ENCODE measurements at regions not wholly inside any gene's neighbourhood (a gene's known extent, or its start where the extent isn't known, plus 50 kb on each side); places are given as distances from the start of the nearest gene placed in this dataset.

DNA sequence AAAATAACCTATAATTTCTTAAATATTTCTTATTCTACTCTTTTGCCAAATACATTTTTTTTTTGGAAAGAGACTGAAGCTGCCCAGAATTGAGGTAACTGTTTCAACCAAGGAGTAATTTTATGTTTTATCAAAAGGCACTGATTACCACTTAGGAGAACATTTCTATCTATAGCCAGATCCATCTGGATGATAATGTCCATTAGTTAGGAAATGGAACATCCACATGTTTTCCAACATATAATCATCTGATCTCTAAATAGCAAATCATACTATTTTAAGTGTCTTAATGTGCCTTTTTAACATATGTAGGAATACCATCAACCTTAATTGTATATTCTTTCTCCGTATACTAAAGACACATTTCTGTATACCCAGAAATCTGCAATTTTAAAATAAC is 1068.9 kb downstream of the NXPH1 start:
- H3K36me3 ChIP-seq (ENCODE audit: insufficient read depth, low read length), result no peaks in the 10 kb centered on the region
- H3K9me3 ChIP-seq (ENCODE audit: low read length), result no peaks in the 10 kb centered on the region
- no peak overlapping the region for H3K27ac ChIP-seq (ENCODE audit: low read depth, low read length, poor library complexity, severe bottlenecking)
- H4K20me1 ChIP-seq (ENCODE audit: insufficient read depth, low read length), result no peaks in the 10 kb centered on the region
- no peak overlapping the region for H3K9ac ChIP-seq (ENCODE audit: low read length)
- H3K4me1 ChIP-seq (ENCODE audit: insufficient read depth, low read length, severe bottlenecking), result no peaks in the 10 kb centered on the region
- no peaks in the 10 kb centered on the region for H3K9me2 ChIP-seq (ENCODE audit: low read depth, low read length)
- no peak overlapping the region for H3K4me3 ChIP-seq (ENCODE audit: low read depth, low read length, poor library complexity, severe bottlenecking)
- no peaks in the 10 kb centered on the region for H3F3A ChIP-seq (ENCODE audit: insufficient read depth, low read length)
- no peaks in the 10 kb centered on the region for H3K79me2 ChIP-seq (ENCODE audit: insufficient read depth, low read length)
- TF ChIP-seq, protein P1, sequence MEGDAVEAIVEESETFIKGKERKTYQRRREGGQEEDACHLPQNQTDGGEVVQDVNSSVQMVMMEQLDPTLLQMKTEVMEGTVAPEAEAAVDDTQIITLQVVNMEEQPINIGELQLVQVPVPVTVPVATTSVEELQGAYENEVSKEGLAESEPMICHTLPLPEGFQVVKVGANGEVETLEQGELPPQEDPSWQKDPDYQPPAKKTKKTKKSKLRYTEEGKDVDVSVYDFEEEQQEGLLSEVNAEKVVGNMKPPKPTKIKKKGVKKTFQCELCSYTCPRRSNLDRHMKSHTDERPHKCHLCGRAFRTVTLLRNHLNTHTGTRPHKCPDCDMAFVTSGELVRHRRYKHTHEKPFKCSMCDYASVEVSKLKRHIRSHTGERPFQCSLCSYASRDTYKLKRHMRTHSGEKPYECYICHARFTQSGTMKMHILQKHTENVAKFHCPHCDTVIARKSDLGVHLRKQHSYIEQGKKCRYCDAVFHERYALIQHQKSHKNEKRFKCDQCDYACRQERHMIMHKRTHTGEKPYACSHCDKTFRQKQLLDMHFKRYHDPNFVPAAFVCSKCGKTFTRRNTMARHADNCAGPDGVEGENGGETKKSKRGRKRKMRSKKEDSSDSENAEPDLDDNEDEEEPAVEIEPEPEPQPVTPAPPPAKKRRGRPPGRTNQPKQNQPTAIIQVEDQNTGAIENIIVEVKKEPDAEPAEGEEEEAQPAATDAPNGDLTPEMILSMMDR (IDR thresholded peaks at IDR 0.05; ENCODE audit: low read length), result no peak
- no peak for TF ChIP-seq EZH2 (IDR thresholded peaks at IDR 0.05; ENCODE audit: borderline replicate concordance, low read length)
- H3K27me3 ChIP-seq (ENCODE audit: insufficient read depth, low read length), result no peaks in the 10 kb centered on the region
- no peak overlapping the region for H2AFZ ChIP-seq (ENCODE audit: low read length)
- no peak overlapping the region for H3K4me2 ChIP-seq (ENCODE audit: low read length)

DNA sequence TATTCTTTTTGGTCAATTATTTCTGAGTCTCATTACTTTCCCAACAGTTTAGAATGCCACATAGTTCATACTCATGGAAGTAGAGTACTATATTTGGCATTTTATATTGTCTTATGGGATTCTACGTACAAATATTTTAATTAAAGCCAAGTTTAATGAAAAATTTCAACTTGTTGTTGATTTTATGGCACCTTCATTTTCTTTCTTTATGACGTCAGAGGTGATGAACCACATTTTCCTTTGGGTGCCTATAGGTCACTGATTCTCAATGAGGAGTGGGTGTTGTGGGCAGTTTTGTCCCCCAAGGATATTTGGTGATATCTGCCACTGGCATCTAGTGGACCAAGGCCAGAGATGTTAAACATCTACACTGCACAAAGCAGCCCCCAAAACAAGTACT is 1071.3 kb downstream of the NXPH1 start:
- H2AFZ ChIP-seq (ENCODE audit: low read length), result no peak overlapping the region
- H3K4me1 ChIP-seq (ENCODE audit: insufficient read depth, low read length, severe bottlenecking), result no peaks in the 10 kb centered on the region
- H3K36me3 ChIP-seq (ENCODE audit: insufficient read depth, low read length), result no peaks in the 10 kb centered on the region
- H3K27ac ChIP-seq (ENCODE audit: low read depth, low read length, poor library complexity, severe bottlenecking), result no peak overlapping the region
- no peaks in the 10 kb centered on the region for H3K9me2 ChIP-seq (ENCODE audit: low read depth, low read length)
- H3K27me3 ChIP-seq (ENCODE audit: insufficient read depth, low read length), result no peaks in the 10 kb centered on the region
- H3K4me2 ChIP-seq (ENCODE audit: low read length), result no peak overlapping the region
- no peaks in the 10 kb centered on the region for H3F3A ChIP-seq (ENCODE audit: insufficient read depth, low read length)
- H3K9ac ChIP-seq (ENCODE audit: low read length), result no peak overlapping the region
- H3K9me3 ChIP-seq (ENCODE audit: low read length), result no peaks in the 10 kb centered on the region
- H4K20me1 ChIP-seq (ENCODE audit: insufficient read depth, low read length), result no peaks in the 10 kb centered on the region
- no peak overlapping the region for H3K4me3 ChIP-seq (ENCODE audit: low read depth, low read length, poor library complexity, severe bottlenecking)
- TF ChIP-seq EZH2 (IDR thresholded peaks at IDR 0.05; ENCODE audit: borderline replicate concordance, low read length), result no peak
- no peaks in the 10 kb centered on the region for H3K79me2 ChIP-seq (ENCODE audit: insufficient read depth, low read length)

DNA sequence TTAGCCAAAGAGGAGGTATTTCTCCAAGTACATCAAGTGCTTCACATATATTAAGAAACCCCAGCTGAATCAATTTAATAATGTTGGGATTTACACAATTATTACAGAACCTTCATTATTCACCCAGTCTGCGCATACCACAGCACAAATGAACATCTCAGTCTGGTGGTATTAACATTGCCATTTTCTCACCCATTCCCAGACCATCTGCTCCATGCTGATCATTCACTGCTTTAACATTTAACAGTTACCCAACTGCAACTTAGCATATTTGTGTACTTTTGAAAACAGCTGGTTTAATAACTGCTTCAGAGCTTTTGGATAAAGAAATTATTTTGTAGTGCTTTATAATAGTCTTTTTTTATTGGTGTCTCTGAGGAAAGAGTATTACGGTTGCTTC is 1072.1 kb downstream of the NXPH1 start:
- no peaks in the 10 kb centered on the region for H4K20me1 ChIP-seq (ENCODE audit: insufficient read depth, low read length)
- no peak overlapping the region for H3K4me3 ChIP-seq (ENCODE audit: low read depth, low read length, poor library complexity, severe bottlenecking)
- H3K27me3 ChIP-seq (ENCODE audit: insufficient read depth, low read length), result no peaks in the 10 kb centered on the region
- no peaks in the 10 kb centered on the region for H3K9me2 ChIP-seq (ENCODE audit: low read depth, low read length)
- H3F3A ChIP-seq (ENCODE audit: insufficient read depth, low read length), result no peaks in the 10 kb centered on the region
- TF ChIP-seq, protein P1 (IDR thresholded peaks at IDR 0.05; ENCODE audit: low read length), result no peak
- no peak for TF ChIP-seq EZH2 (IDR thresholded peaks at IDR 0.05; ENCODE audit: borderline replicate concordance, low read length)
- no peak overlapping the region for H2AFZ ChIP-seq (ENCODE audit: low read length)
- no peaks in the 10 kb centered on the region for H3K36me3 ChIP-seq (ENCODE audit: insufficient read depth, low read length)
- no peaks in the 10 kb centered on the region for H3K9me3 ChIP-seq (ENCODE audit: low read length)
- no peak overlapping the region for H3K9ac ChIP-seq (ENCODE audit: low read length)
- no peak overlapping the region for H3K4me2 ChIP-seq (ENCODE audit: low read length)
- H3K79me2 ChIP-seq (ENCODE audit: insufficient read depth, low read length), result no peaks in the 10 kb centered on the region
- H3K27ac ChIP-seq (ENCODE audit: low read depth, low read length, poor library complexity, severe bottlenecking), result no peak overlapping the region
- H3K4me1 ChIP-seq (ENCODE audit: insufficient read depth, low read length, severe bottlenecking), result no peaks in the 10 kb centered on the region

DNA sequence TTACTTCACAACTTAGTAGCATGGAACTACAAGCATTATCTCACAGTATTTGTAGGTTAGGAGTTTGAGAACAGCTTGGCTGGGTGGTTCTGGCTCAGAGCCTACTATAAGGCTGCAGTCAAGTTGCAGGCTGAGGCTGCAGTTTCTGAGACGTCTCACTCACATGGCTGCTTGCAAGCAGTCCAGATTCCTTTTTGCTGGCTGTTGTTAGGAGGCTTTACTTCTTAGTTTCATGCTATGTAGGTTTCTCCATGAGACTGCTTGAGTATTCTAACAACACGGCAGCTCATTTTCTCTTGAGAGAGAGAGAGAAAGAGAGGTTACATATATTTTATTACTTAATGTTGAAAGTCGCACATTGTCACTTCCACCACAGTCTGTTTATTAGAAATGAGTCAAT is 1073.9 kb downstream of the NXPH1 start:
- TF ChIP-seq EZH2 (IDR thresholded peaks at IDR 0.05; ENCODE audit: borderline replicate concordance, low read length), result no peak
- TF ChIP-seq, protein P1 (IDR thresholded peaks at IDR 0.05; ENCODE audit: low read length), result no peak
- H4K20me1 ChIP-seq (ENCODE audit: insufficient read depth, low read length), result no peaks in the 10 kb centered on the region
- H3F3A ChIP-seq (ENCODE audit: insufficient read depth, low read length), result no peaks in the 10 kb centered on the region
- H3K36me3 ChIP-seq (ENCODE audit: insufficient read depth, low read length), result no peaks in the 10 kb centered on the region
- H2AFZ ChIP-seq (ENCODE audit: low read length), result no peak overlapping the region
- no peak overlapping the region for H3K27ac ChIP-seq (ENCODE audit: low read depth, low read length, poor library complexity, severe bottlenecking)
- H3K27me3 ChIP-seq (ENCODE audit: insufficient read depth, low read length), result no peaks in the 10 kb centered on the region
- H3K9ac ChIP-seq (ENCODE audit: low read length), result no peak overlapping the region
- no peak overlapping the region for H3K4me3 ChIP-seq (ENCODE audit: low read depth, low read length, poor library complexity, severe bottlenecking)
- H3K9me2 ChIP-seq (ENCODE audit: low read depth, low read length), result no peaks in the 10 kb centered on the region
- H3K79me2 ChIP-seq (ENCODE audit: insufficient read depth, low read length), result no peaks in the 10 kb centered on the region
- no peaks in the 10 kb centered on the region for H3K9me3 ChIP-seq (ENCODE audit: low read length)
- no peak overlapping the region for H3K4me2 ChIP-seq (ENCODE audit: low read length)
- no peaks in the 10 kb centered on the region for H3K4me1 ChIP-seq (ENCODE audit: insufficient read depth, low read length, severe bottlenecking)

All from OCI-LY1 (cell line).